Thoracic aorta (tissue), 2 donors: ENCODE measurements at regions not wholly inside any gene's neighbourhood (a gene's known extent, or its start where the extent isn't known, plus 50 kb on each side); places are given as distances from the start of the nearest gene placed in this dataset.

Source experiments
- ATAC-seq: fragments of 150-250 bp; one replicate; pipeline ENCODE4 v1.8.0; 2017; ENCODE audit warnings: low read depth; ENCODE audit not compliant: insufficient number of reproducible peaks, low FRiP score
- DNase-seq: peaks from one replicate; pipeline ENCODE4 v3.0.0-alpha.2; 2020; ENCODE audit warnings: low spot score
- H3K27ac ChIP-seq, 2 donors: fragments of 200-600 bp; sonication (generic); 1 replicate in 1 of 2; 2 replicates in 1 of 2; pipeline ENCODE4 v1.5.1; 2016; ENCODE audit warnings: mild to moderate bottlenecking in 2 of 2, moderate library complexity in 2 of 2
- H3K27me3 ChIP-seq: fragments of 200-600 bp; sonication (generic); replicated peaks from 2 replicates; pipeline ENCODE4 v1.6.0; 2016; ENCODE audit warnings: mild to moderate bottlenecking; ENCODE audit not compliant: insufficient read depth
- H3K36me3 ChIP-seq: fragments of 200-600 bp; sonication (generic); one replicate; pipeline ENCODE4 v1.5.1; 2016
- H3K4me1 ChIP-seq, 2 donors: fragments of 200-600 bp; sonication (generic); 1 replicate in 1 of 2; 2 replicates in 1 of 2; pipeline versions ENCODE4 v1.5.1 to v1.6.0; 2016; ENCODE audit warnings: low read depth in 2 of 2, mild to moderate bottlenecking in 1 of 2; ENCODE audit not compliant: control insufficient read depth in 1 of 2
- H3K4me3 ChIP-seq: fragments of 200-600 bp; sonication (generic); 2 replicates; pipeline ENCODE4 v1.5.1; 2016; ENCODE audit warnings: mild to moderate bottlenecking
- H3K9me3 ChIP-seq: fragments of 200-600 bp; sonication (generic); 2 replicates; pipeline ENCODE4 v1.5.1; 2016
- TF ChIP-seq, protein P1 (sequence below): fragments of 200-600 bp; sonication (generic); IDR thresholded peaks from one replicate; pipeline ENCODE4 v1.5.1; 2019; ENCODE audit warnings: antibody characterized with exemption

DNA sequence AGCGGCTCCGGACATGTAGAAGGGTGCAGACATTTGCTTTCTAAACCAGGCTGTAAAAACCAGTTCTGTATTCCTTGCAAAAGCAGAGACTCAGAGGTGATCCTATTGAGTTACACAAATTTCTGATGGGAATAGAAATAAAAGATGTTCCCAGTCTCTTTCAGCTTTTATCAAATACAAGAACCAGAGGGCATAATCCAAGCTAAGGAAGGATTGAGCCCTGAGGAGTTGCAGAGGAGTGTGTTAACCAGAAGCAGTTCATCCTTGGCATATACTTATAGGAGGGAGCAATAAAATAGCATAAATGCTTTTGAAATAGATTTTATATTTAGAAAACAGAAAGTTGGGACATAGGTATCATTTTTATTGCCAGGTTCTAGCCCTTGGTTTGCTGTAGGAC, 75.3 kb downstream of the KIF4B start:
- H3K27ac ChIP-seq, result no peak overlapping the region
- H3K4me3 ChIP-seq, result no peak overlapping the region
- TF ChIP-seq, protein P1, sequence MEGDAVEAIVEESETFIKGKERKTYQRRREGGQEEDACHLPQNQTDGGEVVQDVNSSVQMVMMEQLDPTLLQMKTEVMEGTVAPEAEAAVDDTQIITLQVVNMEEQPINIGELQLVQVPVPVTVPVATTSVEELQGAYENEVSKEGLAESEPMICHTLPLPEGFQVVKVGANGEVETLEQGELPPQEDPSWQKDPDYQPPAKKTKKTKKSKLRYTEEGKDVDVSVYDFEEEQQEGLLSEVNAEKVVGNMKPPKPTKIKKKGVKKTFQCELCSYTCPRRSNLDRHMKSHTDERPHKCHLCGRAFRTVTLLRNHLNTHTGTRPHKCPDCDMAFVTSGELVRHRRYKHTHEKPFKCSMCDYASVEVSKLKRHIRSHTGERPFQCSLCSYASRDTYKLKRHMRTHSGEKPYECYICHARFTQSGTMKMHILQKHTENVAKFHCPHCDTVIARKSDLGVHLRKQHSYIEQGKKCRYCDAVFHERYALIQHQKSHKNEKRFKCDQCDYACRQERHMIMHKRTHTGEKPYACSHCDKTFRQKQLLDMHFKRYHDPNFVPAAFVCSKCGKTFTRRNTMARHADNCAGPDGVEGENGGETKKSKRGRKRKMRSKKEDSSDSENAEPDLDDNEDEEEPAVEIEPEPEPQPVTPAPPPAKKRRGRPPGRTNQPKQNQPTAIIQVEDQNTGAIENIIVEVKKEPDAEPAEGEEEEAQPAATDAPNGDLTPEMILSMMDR, result no peak
- ATAC-seq (no peak), DNase-seq (no peak)
- no peaks in the 10 kb centered on the region for H3K27me3 ChIP-seq
- H3K9me3 ChIP-seq, result no peaks in the 10 kb centered on the region
- H3K4me1 ChIP-seq, result peaks cover 6 to 25% of the 10 kb centered on the region in 2 donors
- H3K36me3 ChIP-seq, result no peaks in the 10 kb centered on the region

DNA sequence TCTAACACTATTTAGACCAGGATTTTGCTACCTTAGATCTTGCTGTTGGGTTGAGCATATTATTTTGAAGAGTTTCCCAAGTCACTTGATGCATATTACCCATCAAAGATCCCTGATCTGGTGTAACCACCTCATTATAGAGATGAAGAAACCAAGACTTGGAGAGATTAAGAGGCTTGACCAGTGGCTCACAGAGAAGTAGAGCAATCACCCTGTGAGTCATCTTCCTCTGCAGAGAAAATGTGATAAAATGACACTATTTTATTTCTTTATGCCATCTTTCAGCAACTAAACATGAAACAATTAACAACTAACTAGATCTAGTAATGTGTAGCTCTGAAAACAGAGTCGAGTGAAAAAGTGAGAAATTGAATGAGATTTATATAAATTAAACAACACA, 76.1 kb downstream of the KIF4B start:
- Histone ChIP-seq H3K4me3 (no peak overlapping the region), H3K4me1 (peaks cover 6 to 30% of the 10 kb centered on the region in 2 donors), H3K9me3 (no peaks in the 10 kb centered on the region), H3K27me3 (no peaks in the 10 kb centered on the region), H3K27ac (no peak overlapping the region), H3K36me3 (no peaks in the 10 kb centered on the region)
- ATAC-seq, result no peak
- TF ChIP-seq, protein P1, result no peak
- no peak for DNase-seq

DNA sequence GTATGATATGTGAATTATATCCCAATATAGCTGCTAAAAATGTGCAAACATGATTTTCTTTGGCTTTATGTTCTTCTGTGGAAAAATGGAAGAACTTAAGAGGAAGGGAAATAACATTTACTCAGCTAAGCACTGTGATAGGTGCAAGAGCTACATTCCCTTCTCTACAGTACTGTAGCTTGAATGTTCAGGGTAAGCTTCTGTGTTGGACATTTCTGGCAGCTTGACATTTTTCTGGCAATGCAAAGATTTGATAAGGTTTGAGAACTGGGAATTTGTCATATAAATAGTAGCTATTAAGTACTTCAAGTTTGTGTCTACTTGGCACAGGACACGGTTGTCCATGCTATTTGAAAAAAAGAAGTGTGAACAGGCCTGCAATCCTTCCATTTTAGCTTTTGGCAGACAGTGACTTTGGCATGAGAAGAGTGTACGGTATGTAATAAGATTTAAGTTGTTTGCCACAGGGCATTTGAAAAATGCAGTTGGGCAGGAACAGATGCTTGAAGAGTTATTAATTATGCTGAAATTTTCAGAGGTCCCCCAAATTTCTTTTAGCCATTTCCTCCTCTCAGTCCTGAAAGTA, 77.6 kb downstream of the KIF4B start:
- TF ChIP-seq, protein P1, result no peak
- DNase-seq (no peak), ATAC-seq (no peak)
- no peak overlapping the region for H3K4me3 ChIP-seq
- no peaks in the 10 kb centered on the region for H3K9me3 ChIP-seq
- no peaks in the 10 kb centered on the region for H3K27me3 ChIP-seq
- no peak overlapping the region for H3K27ac ChIP-seq
- peaks cover 10 to 37% of the 10 kb centered on the region in 2 donors for H3K4me1 ChIP-seq
- H3K36me3 ChIP-seq, result no peaks in the 10 kb centered on the region

DNA sequence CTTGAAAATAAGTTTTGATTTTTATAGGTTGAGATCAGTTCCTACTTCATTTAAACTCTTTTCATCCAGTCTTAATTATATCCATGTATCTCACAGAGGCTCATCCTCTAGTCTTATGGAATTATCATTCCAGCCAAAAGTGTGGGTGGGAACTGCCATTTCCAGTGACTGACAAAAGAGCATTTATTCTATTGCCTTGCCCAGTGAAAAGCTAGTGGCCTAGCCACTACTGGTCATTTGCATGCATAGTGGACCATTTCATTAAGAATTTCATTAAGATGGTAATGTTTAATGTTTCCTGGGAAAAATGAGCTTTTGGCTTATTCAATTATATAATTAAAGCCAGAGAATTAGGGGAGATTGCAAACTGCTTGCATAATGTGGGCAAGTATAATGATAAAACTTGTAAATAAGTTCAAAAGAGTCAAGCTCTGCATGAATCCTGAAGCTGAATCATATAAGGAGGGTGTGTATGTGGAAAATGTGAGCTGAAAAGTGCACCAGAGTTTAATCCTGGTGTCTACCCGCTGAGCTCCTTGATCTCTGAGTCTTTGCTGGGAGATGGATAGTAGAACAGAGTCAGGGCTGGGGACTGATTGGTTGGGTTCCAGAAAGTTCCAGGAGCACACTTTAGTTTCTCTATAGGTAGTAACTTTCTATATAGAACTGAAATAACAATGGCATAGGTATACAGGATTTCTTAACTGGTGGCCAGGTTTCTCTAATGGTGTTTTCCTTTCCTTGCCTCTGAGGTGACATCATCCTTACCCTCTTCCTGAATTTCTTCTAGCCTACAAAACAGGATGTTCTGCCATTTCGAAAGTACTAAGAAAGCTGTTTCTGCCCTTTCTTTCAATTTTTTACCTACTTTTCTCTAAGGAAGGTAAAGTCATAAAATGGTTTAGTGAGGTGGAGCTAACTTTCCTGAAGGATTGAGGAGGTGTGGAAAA, 78.5 kb downstream of the KIF4B start:
- DNase-seq, result no peak
- no peaks in the 10 kb centered on the region for H3K36me3 ChIP-seq
- no peak overlapping the region for H3K4me3 ChIP-seq
- H3K27me3 ChIP-seq, result no peaks in the 10 kb centered on the region
- H3K27ac ChIP-seq, result no peak overlapping the region
- peaks cover 10 to 37% of the 10 kb centered on the region in 2 donors for H3K4me1 ChIP-seq
- no peak for ATAC-seq
- TF ChIP-seq, protein P1, result no peak
- H3K9me3 ChIP-seq, result no peaks in the 10 kb centered on the region

DNA sequence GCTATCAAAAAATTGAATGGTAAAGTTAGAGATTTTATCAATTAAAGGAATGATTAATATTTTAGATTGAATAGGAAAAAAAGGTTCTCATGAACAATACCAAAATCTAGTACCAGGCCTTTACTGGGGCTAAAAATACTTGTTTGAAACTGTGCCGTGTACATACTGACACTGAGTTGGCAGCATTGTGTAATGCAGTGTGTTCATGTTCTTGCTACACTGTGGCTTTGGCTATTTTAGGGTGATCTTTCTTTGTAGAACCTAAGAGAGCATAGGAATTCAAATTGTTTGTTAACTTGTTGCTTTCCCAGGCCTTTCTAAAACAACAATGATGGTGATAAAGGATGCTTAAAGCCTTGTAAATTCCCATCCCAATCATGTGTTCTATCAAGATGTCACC, 80.9 kb downstream of the KIF4B start:
- no peaks in the 10 kb centered on the region for H3K36me3 ChIP-seq
- H3K4me1 ChIP-seq, result peaks cover 10 to 37% of the 10 kb centered on the region in 2 donors
- DNase-seq (no peak), ATAC-seq (no peak)
- TF ChIP-seq, protein P1, result no peak
- peak overlapping the region; percentile 48 to 60 for H3K27ac ChIP-seq
- no peak overlapping the region for H3K4me3 ChIP-seq
- H3K27me3 ChIP-seq, result no peaks in the 10 kb centered on the region
- no peaks in the 10 kb centered on the region for H3K9me3 ChIP-seq
